ENCODE measurements at regions not wholly inside any gene's neighbourhood (a gene's known extent, or its start where the extent isn't known, plus 50 kb on each side); places are given as distances from the start of the nearest gene placed in this dataset.

DNA sequence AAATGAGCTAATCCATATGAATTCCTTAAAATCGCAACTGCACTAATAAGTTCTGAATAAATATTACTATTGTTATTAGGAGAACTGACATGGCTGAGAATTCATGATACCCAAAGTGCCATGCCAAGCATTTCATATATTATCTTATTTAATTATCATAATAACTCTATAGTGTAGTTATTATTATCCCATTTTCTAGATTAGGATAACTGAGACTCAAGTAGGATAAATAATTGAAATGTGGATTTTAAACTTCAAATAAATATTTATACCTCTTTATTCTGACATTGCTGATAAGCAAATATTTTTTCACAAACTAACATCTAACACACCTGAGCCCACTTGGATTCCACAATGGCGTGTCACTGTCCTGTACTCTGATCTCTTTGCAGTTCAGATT lies 492.7 kb downstream of the IRS1 start:
- TF ChIP-seq POLR2A (IDR thresholded peaks at IDR 0.05) = no peak
- TF ChIP-seq, protein P1, sequence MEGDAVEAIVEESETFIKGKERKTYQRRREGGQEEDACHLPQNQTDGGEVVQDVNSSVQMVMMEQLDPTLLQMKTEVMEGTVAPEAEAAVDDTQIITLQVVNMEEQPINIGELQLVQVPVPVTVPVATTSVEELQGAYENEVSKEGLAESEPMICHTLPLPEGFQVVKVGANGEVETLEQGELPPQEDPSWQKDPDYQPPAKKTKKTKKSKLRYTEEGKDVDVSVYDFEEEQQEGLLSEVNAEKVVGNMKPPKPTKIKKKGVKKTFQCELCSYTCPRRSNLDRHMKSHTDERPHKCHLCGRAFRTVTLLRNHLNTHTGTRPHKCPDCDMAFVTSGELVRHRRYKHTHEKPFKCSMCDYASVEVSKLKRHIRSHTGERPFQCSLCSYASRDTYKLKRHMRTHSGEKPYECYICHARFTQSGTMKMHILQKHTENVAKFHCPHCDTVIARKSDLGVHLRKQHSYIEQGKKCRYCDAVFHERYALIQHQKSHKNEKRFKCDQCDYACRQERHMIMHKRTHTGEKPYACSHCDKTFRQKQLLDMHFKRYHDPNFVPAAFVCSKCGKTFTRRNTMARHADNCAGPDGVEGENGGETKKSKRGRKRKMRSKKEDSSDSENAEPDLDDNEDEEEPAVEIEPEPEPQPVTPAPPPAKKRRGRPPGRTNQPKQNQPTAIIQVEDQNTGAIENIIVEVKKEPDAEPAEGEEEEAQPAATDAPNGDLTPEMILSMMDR (IDR thresholded peaks at IDR 0.05) = no peak

Data from heart left ventricle (tissue), 13 donors.